ENCODE measurements at regions not wholly inside any gene's neighbourhood (a gene's known extent, or its start where the extent isn't known, plus 50 kb on each side); places are given as distances from the start of the nearest gene placed in this dataset.
A peak's percentile ranks its signal among the peaks of the same experiment; 100 is the strongest.

DNA sequence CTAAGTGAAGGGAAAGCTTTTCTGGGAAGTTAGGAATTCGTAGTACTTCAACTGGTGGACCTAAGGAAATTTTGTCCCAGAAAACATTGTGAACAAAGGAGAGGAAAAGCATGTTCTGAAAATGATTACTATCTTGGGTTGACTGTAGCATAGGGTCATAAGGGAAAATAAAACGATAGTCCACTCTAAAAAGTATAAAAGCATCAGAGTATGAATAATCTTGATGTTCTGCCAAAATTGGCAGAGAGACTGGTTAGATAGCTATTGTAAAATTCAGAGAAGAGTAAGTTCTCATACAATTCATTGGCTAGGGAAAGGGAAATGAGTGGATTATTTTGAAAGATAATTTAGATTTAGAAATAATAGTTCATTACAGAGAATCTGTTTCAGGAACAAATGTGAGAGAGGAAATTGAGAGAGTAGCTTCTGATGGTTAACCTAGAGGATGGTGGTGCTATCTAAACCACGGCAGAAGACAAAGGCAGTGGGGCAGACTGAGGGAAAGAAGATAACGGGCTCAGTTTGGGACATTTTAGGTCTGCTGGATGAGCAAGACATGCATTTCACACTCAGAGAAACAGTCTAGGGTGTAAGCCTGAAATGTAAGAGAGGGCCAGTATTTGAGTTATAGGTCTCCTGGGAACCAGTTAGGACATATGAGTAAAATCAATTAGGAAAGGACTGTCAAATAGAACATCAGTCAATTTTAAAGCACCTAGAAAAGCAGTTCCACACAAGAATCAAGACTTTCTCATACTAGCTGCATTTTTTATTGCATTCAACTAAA, 799.3 kb upstream of the CXADR start:
- Histone ChIP-seq H3K9me3 (peaks cover 0 to 20% (median 0%) of the 10 kb centered on the region in 12 donors), H3K4me3 (no peak overlapping the region), H3K36me3 (no peaks in the 10 kb centered on the region), H3K27me3 (no peaks in the 10 kb centered on the region), H3K27ac (no peak overlapping the region), H3K4me1 (peaks cover 0 to 11% (median 0%) of the 10 kb centered on the region in 12 donors)
- no peak for TF ChIP-seq POLR2A (IDR thresholded peaks at IDR 0.05)
- TF ChIP-seq, protein P1, sequence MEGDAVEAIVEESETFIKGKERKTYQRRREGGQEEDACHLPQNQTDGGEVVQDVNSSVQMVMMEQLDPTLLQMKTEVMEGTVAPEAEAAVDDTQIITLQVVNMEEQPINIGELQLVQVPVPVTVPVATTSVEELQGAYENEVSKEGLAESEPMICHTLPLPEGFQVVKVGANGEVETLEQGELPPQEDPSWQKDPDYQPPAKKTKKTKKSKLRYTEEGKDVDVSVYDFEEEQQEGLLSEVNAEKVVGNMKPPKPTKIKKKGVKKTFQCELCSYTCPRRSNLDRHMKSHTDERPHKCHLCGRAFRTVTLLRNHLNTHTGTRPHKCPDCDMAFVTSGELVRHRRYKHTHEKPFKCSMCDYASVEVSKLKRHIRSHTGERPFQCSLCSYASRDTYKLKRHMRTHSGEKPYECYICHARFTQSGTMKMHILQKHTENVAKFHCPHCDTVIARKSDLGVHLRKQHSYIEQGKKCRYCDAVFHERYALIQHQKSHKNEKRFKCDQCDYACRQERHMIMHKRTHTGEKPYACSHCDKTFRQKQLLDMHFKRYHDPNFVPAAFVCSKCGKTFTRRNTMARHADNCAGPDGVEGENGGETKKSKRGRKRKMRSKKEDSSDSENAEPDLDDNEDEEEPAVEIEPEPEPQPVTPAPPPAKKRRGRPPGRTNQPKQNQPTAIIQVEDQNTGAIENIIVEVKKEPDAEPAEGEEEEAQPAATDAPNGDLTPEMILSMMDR (IDR thresholded peaks at IDR 0.05): no peak
- WGBS, 4 donors: 58 to 68% (median 62%) methylated on average over 4 of the region's 4 CpGs
- DNase-seq: no peak
- intact Hi-C loops (cut with DNase I): loop anchor here in 1 of 10 donors (10.0 kb wide), 1 partner anchor 59 kb away; no protein-coding TSS in a partner anchor
- no peak for ATAC-seq

DNA sequence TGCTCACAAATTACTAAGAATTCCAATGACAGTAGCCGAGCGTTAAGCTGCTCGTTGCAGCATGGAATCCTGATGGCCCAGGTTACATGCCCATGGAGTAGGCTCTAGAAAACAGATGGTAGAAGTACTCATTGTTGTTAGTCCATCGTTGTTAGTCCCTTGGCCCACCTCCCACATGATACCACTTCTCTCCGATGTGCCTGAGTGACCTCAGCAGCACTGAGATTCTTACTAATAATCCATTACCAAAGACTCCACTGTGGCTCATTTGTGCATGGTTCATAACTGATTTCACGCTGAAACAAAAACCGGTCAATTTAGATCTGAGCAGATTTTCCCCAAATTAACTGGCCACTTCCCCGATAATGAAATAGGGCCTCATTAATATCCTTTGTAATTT, 772.3 kb upstream of the CXADR start:
- intact Hi-C loops (cut with DNase I): loop anchor here in 1 of 10 donors (10.0 kb wide), 1 partner anchor 56 kb away; no protein-coding TSS in a partner anchor
- DNase-seq (no peak), ATAC-seq (no peak)
- no peak for TF ChIP-seq POLR2A (IDR thresholded peaks at IDR 0.05)
- TF ChIP-seq, protein P1 (IDR thresholded peaks at IDR 0.05): no peak
- H3K9me3 ChIP-seq: peaks cover 0 to 12% (median 0%) of the 10 kb centered on the region in 12 donors
- H3K27ac ChIP-seq: peak overlapping the region in 4 of 12 donors; percentile 11 to 20 (median 14)
- WGBS, 4 donors: 66 to 82% (median 81%) methylated on average over 8 of the region's 8 CpGs
- H3K27me3 ChIP-seq: no peaks in the 10 kb centered on the region
- no peak overlapping the region for H3K4me3 ChIP-seq
- H3K4me1 ChIP-seq: peaks cover 0 to 11% (median 0%) of the 10 kb centered on the region in 12 donors
- no peaks in the 10 kb centered on the region for H3K36me3 ChIP-seq

DNA sequence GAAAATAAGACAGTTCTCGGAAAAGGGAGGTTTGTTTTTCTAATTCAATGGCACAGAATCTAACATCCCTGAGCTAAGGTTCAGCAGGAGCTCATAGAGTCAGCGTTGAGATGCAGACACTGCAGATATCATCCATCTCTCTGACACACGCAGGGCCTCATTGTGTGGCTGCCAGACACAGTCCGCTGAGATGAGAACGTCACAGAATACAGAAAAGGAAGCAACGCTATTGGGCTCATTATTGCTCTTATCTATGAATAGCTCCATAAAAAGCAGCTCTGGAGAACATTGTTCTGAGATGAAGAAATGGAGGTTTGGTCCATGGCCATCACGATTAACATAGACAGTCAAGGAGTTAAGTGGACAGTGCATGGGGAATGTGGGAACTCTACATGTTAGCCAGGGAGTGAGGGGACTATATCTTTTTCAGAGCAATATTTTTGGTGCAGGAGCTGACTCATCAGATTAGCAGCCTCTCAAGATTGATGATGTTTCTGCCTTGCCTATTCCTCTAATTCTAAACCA, 771.6 kb upstream of the CXADR start:
- Histone ChIP-seq H3K4me3 (no peak overlapping the region), H3K27me3 (no peaks in the 10 kb centered on the region), H3K27ac (peak overlapping the region in 7 of 12 donors; percentile 10 to 53 (median 19)), H3K4me1 (peaks cover 0 to 11% (median 0%) of the 10 kb centered on the region in 12 donors), H3K9me3 (peaks cover 0 to 5% (median 0%) of the 10 kb centered on the region in 12 donors), H3K36me3 (no peaks in the 10 kb centered on the region)
- intact Hi-C loops (cut with DNase I): loop anchor here in 1 of 10 donors (10.0 kb wide), 1 partner anchor 56 kb away; no protein-coding TSS in a partner anchor
- ATAC-seq (peak; percentile 40 to 70 (median 66)), DNase-seq (peak in 3 of 5 donors; percentile 30 to 54 (median 44))
- TF ChIP-seq POLR2A (IDR thresholded peaks at IDR 0.05): no peak
- TF ChIP-seq, protein P1 (IDR thresholded peaks at IDR 0.05): no peak
- WGBS, 4 donors: 38 to 48% (median 44%) methylated on average over 7 of the region's 7 CpGs

DNA sequence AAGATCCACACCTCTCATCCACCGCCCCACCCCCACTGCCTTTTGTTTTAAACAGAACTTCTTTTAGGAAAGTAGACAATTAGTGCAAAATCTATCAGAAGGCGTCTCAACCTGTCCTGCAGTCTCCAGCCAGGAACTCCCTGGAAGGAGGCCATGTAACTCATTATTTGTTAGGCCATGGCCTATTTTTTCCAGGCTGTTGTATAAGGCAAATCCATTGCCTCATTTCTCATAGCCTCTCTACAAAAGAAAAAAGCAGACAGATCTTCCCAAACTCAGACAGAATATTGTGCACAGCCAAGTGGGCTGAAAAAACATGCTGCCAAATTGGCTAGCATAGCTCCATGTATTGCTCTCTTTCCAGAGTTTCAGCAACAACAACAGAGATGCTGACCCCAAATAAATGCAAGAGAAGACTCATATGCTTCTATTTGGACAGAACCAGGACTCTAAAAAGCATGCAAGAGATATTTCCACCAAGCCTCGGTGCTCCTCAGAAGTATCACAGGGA, 770.7 kb upstream of the CXADR start:
- Histone ChIP-seq H3K4me3 (no peak overlapping the region), H3K27ac (peak overlapping the region in 5 of 12 donors; percentile 11 to 53 (median 26)), H3K4me1 (peaks cover 0 to 11% (median 0%) of the 10 kb centered on the region in 12 donors), H3K36me3 (no peaks in the 10 kb centered on the region), H3K27me3 (no peaks in the 10 kb centered on the region), H3K9me3 (no peaks in the 10 kb centered on the region)
- intact Hi-C loops (cut with DNase I): loop anchor here in 1 of 10 donors (10.0 kb wide), 1 partner anchor 57 kb away; no protein-coding TSS in a partner anchor
- DNase-seq: peak in 4 of 5 donors; percentile 19 to 38 (median 32)
- TF ChIP-seq POLR2A (IDR thresholded peaks at IDR 0.05): no peak
- ATAC-seq: peak; percentile 59 to 88 (median 68)
- 36 to 74% (median 59%) methylated on average over 3 of the region's 3 CpGs for WGBS, 4 donors

Data from heart left ventricle (tissue), 16 donors.